ENCODE measurements at regions not wholly inside any gene's neighbourhood (a gene's known extent, or its start where the extent isn't known, plus 50 kb on each side); places are given as distances from the start of the nearest gene placed in this dataset.

- H3K27me3 ChIP-seq (ENCODE audit: insufficient read depth, low read depth, low read length): no peaks in the 10 kb centered on the region
- H3K9ac ChIP-seq (ENCODE audit: low read length): no peak overlapping the region
- no peaks in the 10 kb centered on the region for H3K36me3 ChIP-seq (ENCODE audit: insufficient read depth, low read length)
- H3K27ac ChIP-seq (ENCODE audit: low read length): no peak overlapping the region
- no peaks in the 10 kb centered on the region for H3K9me2 ChIP-seq (ENCODE audit: insufficient read depth, low read length)
- no peaks in the 10 kb centered on the region for H3F3A ChIP-seq (ENCODE audit: insufficient read depth, low read length, poor library complexity, severe bottlenecking)
- H2AFZ ChIP-seq (ENCODE audit: low read depth, low read length): no peak overlapping the region
- no peak overlapping the region for H3K4me3 ChIP-seq (ENCODE audit: low read length)
- no peaks in the 10 kb centered on the region for H3K79me2 ChIP-seq (replicated peaks; ENCODE audit: insufficient read depth, low read length)
- no peaks in the 10 kb centered on the region for H4K20me1 ChIP-seq (ENCODE audit: insufficient read depth)
- no peaks in the 10 kb centered on the region for H3K9me3 ChIP-seq (ENCODE audit: low read length)
- no peak overlapping the region for H3K4me2 ChIP-seq (ENCODE audit: low read length)
- TF ChIP-seq REST (IDR thresholded peaks at IDR 0.05; ENCODE audit: borderline replicate concordance): no peak
- TF ChIP-seq MXI1 (conservative IDR thresholded peaks at IDR 0.05; ENCODE audit: poor library complexity, severe bottlenecking): no peak
- no peak for TF ChIP-seq RAD21 (conservative IDR thresholded peaks at IDR 0.05)
- no peak for TF ChIP-seq TAF1 (IDR thresholded peaks at IDR 0.05; ENCODE audit: low read depth)
- no peak for TF ChIP-seq POLR2AphosphoS5 (IDR thresholded peaks at IDR 0.05)
- no peak for TF ChIP-seq SMC3 (conservative IDR thresholded peaks at IDR 0.05; ENCODE audit: poor library complexity)
- TF ChIP-seq EZH2 (IDR thresholded peaks at IDR 0.05; ENCODE audit: borderline replicate concordance, insufficient read depth, low read length, poor library complexity, severe bottlenecking): no peak
- TF ChIP-seq CTCF (IDR thresholded peaks at IDR 0.05; ENCODE audit: poor library complexity, severe bottlenecking): no peak
- no peak for TF ChIP-seq EP300 (conservative IDR thresholded peaks at IDR 0.05; ENCODE audit: poor library complexity, severe bottlenecking)
Measured at GRCh38 chr13:42490676-42491075, 83.3 kb upstream of the TNFSF11 start.

GRCh38 chr13:42492372-42492920 is 81.5 kb upstream of the TNFSF11 start:
- no peak overlapping the region for H3K9ac ChIP-seq (ENCODE audit: low read length)
- no peaks in the 10 kb centered on the region for H3K79me2 ChIP-seq (replicated peaks; ENCODE audit: insufficient read depth, low read length)
- no peaks in the 10 kb centered on the region for H3F3A ChIP-seq (ENCODE audit: insufficient read depth, low read length, poor library complexity, severe bottlenecking)
- H3K9me2 ChIP-seq (ENCODE audit: insufficient read depth, low read length): no peaks in the 10 kb centered on the region
- H4K20me1 ChIP-seq (ENCODE audit: insufficient read depth): no peaks in the 10 kb centered on the region
- TF ChIP-seq REST (IDR thresholded peaks at IDR 0.05; ENCODE audit: borderline replicate concordance) (no peak), POLR2AphosphoS5 (IDR thresholded peaks at IDR 0.05) (no peak), EZH2 (IDR thresholded peaks at IDR 0.05; ENCODE audit: borderline replicate concordance, insufficient read depth, low read length, poor library complexity, severe bottlenecking) (no peak), RAD21 (conservative IDR thresholded peaks at IDR 0.05) (no peak), MXI1 (conservative IDR thresholded peaks at IDR 0.05; ENCODE audit: poor library complexity, severe bottlenecking) (no peak), CTCF (IDR thresholded peaks at IDR 0.05; ENCODE audit: poor library complexity, severe bottlenecking) (no peak), TAF1 (IDR thresholded peaks at IDR 0.05; ENCODE audit: low read depth) (no peak), EP300 (conservative IDR thresholded peaks at IDR 0.05; ENCODE audit: poor library complexity, severe bottlenecking) (no peak), SMC3 (conservative IDR thresholded peaks at IDR 0.05; ENCODE audit: poor library complexity) (no peak)
- H2AFZ ChIP-seq (ENCODE audit: low read depth, low read length): no peak overlapping the region
- no peaks in the 10 kb centered on the region for H3K27me3 ChIP-seq (ENCODE audit: insufficient read depth, low read depth, low read length)
- no peak overlapping the region for H3K27ac ChIP-seq (ENCODE audit: low read length)
- no peaks in the 10 kb centered on the region for H3K9me3 ChIP-seq (ENCODE audit: low read length)
- H3K4me2 ChIP-seq (ENCODE audit: low read length): no peak overlapping the region
- no peak overlapping the region for H3K4me3 ChIP-seq (ENCODE audit: low read length)
- no peaks in the 10 kb centered on the region for H3K36me3 ChIP-seq (ENCODE audit: insufficient read depth, low read length)

All from neural cell (in vitro differentiated cells).